Upper lobe of right lung (tissue), 1 donor: ENCODE measurements at regions not wholly inside any gene's neighbourhood (a gene's known extent, or its start where the extent isn't known, plus 50 kb on each side); places are given as distances from the start of the nearest gene placed in this dataset.

ENCODE experiments used
- ATAC-seq: fragments of 200-7000 bp; cut with Tn5 transposase; one replicate; pipeline ENCODE4 v1.9.1; 2020; ENCODE audit warnings: mild to moderate bottlenecking, moderate library complexity
- DNase-seq: peaks from one replicate; pipeline ENCODE4 v3.0.0-alpha.2; 2020
- H3K27ac ChIP-seq: fragments of 200-600 bp; one replicate; pipeline ENCODE4 v1.8.0; 2022
- H3K27me3 ChIP-seq: fragments of 200-600 bp; one replicate; pipeline ENCODE4 v1.8.0; 2022; ENCODE audit warnings: mild to moderate bottlenecking
- H3K36me3 ChIP-seq: fragments of 200-600 bp; one replicate; pipeline ENCODE4 v1.8.0; 2022
- H3K4me1 ChIP-seq: fragments of 200-600 bp; one replicate; pipeline ENCODE4 v1.8.0; 2022
- H3K4me3 ChIP-seq: fragments of 200-600 bp; one replicate; pipeline ENCODE4 v1.8.0; 2022; ENCODE audit warnings: mild to moderate bottlenecking
- H3K9me3 ChIP-seq: fragments of 200-600 bp; one replicate; pipeline ENCODE4 v1.8.0; 2022
- CTCF ChIP-seq: fragments of 200-600 bp; IDR thresholded peaks from one replicate; pipeline ENCODE4 v1.8.0; 2022; ENCODE audit warnings: antibody characterized with exemption
- intact Hi-C: fragments of 100-400 bp; cut with DNase I; formaldehyde crosslinking; loops from one replicate; pipeline ENCODE4 v1.11.0; 2022
- donor health status: DM: no; HTN: yes; CAD: no; lungs with severe emphysema.

GRCh38 chr2:150137338-150138069, 350.0 kb downstream of the RND3 start:
- intact Hi-C loops: no loop called here
- Histone ChIP-seq H3K4me1 (no peaks in the 10 kb centered on the region), H3K36me3 (no peaks in the 10 kb centered on the region), H3K9me3 (no peaks in the 10 kb centered on the region), H3K27me3 (no peaks in the 10 kb centered on the region), H3K27ac (no peak overlapping the region), H3K4me3 (no peak overlapping the region)
- DNase-seq: no peak
- no peak for ATAC-seq
- no peak for TF ChIP-seq CTCF

- DNase-seq (no peak), ATAC-seq (no peak)
- Histone ChIP-seq H3K4me1 (no peaks in the 10 kb centered on the region), H3K9me3 (no peaks in the 10 kb centered on the region), H3K4me3 (no peak overlapping the region), H3K36me3 (no peaks in the 10 kb centered on the region), H3K27ac (no peak overlapping the region), H3K27me3 (no peaks in the 10 kb centered on the region)
- intact Hi-C loops: no loop called here
- no peak for TF ChIP-seq CTCF
These were observed 350.6 kb downstream of the RND3 start for GRCh38 chr2:150136893-150137292.

GRCh38 chr2:150136401-150136800, 351.1 kb downstream of the RND3 start:
- no peak for ATAC-seq
- no peak overlapping the region for H3K27ac ChIP-seq
- H3K4me3 ChIP-seq: no peak overlapping the region
- no peak for DNase-seq
- no peaks in the 10 kb centered on the region for H3K27me3 ChIP-seq
- no peaks in the 10 kb centered on the region for H3K9me3 ChIP-seq
- TF ChIP-seq CTCF: no peak
- no peaks in the 10 kb centered on the region for H3K4me1 ChIP-seq
- intact Hi-C loops: no loop called here
- no peaks in the 10 kb centered on the region for H3K36me3 ChIP-seq

GRCh38 chr2:150135223-150135883, 352.1 kb downstream of the RND3 start:
- Histone ChIP-seq H3K27ac (no peak overlapping the region), H3K27me3 (no peaks in the 10 kb centered on the region), H3K4me3 (no peak overlapping the region), H3K9me3 (no peaks in the 10 kb centered on the region), H3K4me1 (no peaks in the 10 kb centered on the region), H3K36me3 (no peaks in the 10 kb centered on the region)
- intact Hi-C loops: no loop called here
- TF ChIP-seq CTCF: no peak
- DNase-seq: no peak
- ATAC-seq: no peak

GRCh38 chr2:150134223-150134857, 353.1 kb downstream of the RND3 start:
- no peak for ATAC-seq
- no peak for TF ChIP-seq CTCF
- Histone ChIP-seq H3K9me3 (no peaks in the 10 kb centered on the region), H3K27me3 (no peaks in the 10 kb centered on the region), H3K36me3 (no peaks in the 10 kb centered on the region), H3K27ac (no peak overlapping the region), H3K4me3 (no peak overlapping the region), H3K4me1 (no peaks in the 10 kb centered on the region)
- intact Hi-C loops: no loop called here
- no peak for DNase-seq
